HFFc6 (cell line): ENCODE measurements at regions not wholly inside any gene's neighbourhood (a gene's known extent, or its start where the extent isn't known, plus 50 kb on each side); places are given as distances from the start of the nearest gene placed in this dataset.

ENCODE experiments used
- DNase-seq: peaks from one replicate; pipeline ENCODE4 v3.0.0-alpha.2; 2018
- H3K27ac Mint-ChIP-seq: 2 replicates; pipeline ENCODE4 v1.8.0; 2020; ENCODE audit warnings: mild to moderate bottlenecking, mixed read lengths
- H3K27me3 Mint-ChIP-seq: 2 replicates; pipeline ENCODE4 v1.8.0; 2021; ENCODE audit warnings: mild to moderate bottlenecking, moderate library complexity, mixed read lengths; ENCODE audit not compliant: insufficient read depth
- H3K36me3 Mint-ChIP-seq: 2 replicates; pipeline ENCODE4 v1.8.0; 2021; ENCODE audit warnings: low read depth, mixed read lengths
- H3K4me1 Mint-ChIP-seq: 2 replicates; pipeline ENCODE4 v1.8.0; 2020; ENCODE audit warnings: low read depth, mixed read lengths
- H3K4me3 Mint-ChIP-seq: 2 replicates; pipeline ENCODE4 v1.8.0; 2020; ENCODE audit warnings: mild to moderate bottlenecking, moderate library complexity, mixed read lengths
- H3K9me3 Mint-ChIP-seq: 2 replicates; pipeline ENCODE4 v1.8.0; 2020; ENCODE audit warnings: mild to moderate bottlenecking, mixed read lengths
- TF ChIP-seq, protein P1 (sequence below): fragments of 200-600 bp; sonication (generic); IDR thresholded peaks from 2 replicates; pipeline ENCODE4 v1.5.0; 2021; ENCODE audit warnings: antibody characterized with exemption, mild to moderate bottlenecking

DNA sequence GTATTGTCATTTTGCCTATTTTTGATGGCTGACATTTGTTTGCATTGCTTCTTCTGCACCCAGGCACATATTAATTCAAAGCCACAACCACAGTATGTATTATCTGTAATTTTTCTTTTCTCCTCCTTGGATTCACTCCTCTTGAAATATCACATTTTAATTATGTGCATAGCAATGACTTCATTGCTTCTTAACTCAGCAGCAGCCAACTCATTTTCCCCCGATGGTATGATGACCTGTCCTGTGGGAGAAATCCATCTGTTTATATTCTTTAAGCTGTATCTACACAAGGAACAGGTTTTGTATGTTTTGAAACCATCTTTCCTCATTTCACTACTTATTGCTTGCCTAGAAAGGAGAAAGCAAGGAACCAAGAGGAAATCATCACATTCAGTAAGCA is 588.8 kb downstream of the INHBA start:
- Mint-ChIP-seq H3K36me3 (no peaks in the 10 kb centered on the region), H3K4me3 (no peak overlapping the region), H3K27ac (no peak overlapping the region), H3K9me3 (no peaks in the 10 kb centered on the region), H3K27me3 (no peaks in the 10 kb centered on the region), H3K4me1 (peaks cover 29% of the 10 kb centered on the region)
- DNase-seq = no peak
- TF ChIP-seq, protein P1, sequence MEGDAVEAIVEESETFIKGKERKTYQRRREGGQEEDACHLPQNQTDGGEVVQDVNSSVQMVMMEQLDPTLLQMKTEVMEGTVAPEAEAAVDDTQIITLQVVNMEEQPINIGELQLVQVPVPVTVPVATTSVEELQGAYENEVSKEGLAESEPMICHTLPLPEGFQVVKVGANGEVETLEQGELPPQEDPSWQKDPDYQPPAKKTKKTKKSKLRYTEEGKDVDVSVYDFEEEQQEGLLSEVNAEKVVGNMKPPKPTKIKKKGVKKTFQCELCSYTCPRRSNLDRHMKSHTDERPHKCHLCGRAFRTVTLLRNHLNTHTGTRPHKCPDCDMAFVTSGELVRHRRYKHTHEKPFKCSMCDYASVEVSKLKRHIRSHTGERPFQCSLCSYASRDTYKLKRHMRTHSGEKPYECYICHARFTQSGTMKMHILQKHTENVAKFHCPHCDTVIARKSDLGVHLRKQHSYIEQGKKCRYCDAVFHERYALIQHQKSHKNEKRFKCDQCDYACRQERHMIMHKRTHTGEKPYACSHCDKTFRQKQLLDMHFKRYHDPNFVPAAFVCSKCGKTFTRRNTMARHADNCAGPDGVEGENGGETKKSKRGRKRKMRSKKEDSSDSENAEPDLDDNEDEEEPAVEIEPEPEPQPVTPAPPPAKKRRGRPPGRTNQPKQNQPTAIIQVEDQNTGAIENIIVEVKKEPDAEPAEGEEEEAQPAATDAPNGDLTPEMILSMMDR = no peak

DNA sequence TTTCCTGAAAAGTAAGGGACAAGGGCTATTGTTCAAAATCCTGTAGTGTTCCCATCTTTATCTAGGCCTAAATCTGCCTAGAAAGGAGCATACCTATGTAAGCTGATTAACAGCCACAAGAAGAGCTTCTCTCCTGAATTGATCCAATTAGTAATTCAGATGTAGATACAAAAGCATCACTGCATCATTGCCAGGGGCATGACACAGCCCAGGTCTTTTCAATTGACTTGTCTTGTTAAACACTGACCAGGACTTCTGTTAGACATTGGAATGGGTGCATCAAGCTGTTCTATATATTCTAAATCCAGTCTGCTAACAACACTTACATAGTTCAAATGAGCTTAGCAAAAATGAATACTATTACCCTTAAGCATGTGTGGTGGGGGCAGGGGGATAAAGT is 589.2 kb downstream of the INHBA start:
- TF ChIP-seq, protein P1 = no peak
- Mint-ChIP-seq H3K9me3 (no peaks in the 10 kb centered on the region), H3K4me1 (peaks cover 30% of the 10 kb centered on the region), H3K4me3 (no peak overlapping the region), H3K27ac (no peak overlapping the region), H3K36me3 (no peaks in the 10 kb centered on the region), H3K27me3 (no peaks in the 10 kb centered on the region)
- DNase-seq = no peak

- no peaks in the 10 kb centered on the region for H3K9me3 Mint-ChIP-seq
- H3K4me3 Mint-ChIP-seq = no peak overlapping the region
- H3K36me3 Mint-ChIP-seq = no peaks in the 10 kb centered on the region
- no peak overlapping the region for H3K27ac Mint-ChIP-seq
- H3K27me3 Mint-ChIP-seq = no peaks in the 10 kb centered on the region
- no peak for DNase-seq
- TF ChIP-seq, protein P1 = no peak
- peaks cover 39% of the 10 kb centered on the region for H3K4me1 Mint-ChIP-seq
These were observed 592.7 kb downstream of the INHBA start for GRCh38 chr7:41110186-41110585.

DNA sequence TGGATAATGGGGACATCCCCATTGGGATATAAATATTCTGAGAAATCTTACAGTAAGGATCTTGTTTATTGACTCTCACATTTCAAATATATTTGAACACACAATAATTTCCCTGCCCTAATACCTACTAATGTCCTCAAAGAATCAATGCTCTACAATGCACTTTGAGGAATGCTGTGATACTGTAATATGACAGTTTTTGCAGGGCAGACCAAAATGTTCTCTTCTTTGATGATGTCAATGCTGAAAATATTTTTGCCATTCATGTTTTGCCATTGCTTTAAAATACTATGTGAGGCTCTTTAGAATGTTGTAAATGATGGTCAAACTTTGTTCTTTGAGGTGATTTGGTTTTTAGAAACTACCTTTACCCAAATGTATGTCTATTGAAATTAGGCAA is 594.1 kb downstream of the INHBA start:
- Mint-ChIP-seq H3K4me3 (no peak overlapping the region), H3K9me3 (no peaks in the 10 kb centered on the region), H3K27ac (no peak overlapping the region), H3K4me1 (peaks cover 45% of the 10 kb centered on the region), H3K27me3 (no peaks in the 10 kb centered on the region), H3K36me3 (no peaks in the 10 kb centered on the region)
- DNase-seq = no peak
- TF ChIP-seq, protein P1 = no peak

- peaks cover 53% of the 10 kb centered on the region for H3K4me1 Mint-ChIP-seq
- peak overlapping the region; percentile 58 for H3K27ac Mint-ChIP-seq
- peak; percentile 6 for DNase-seq
- H3K36me3 Mint-ChIP-seq = no peaks in the 10 kb centered on the region
- H3K9me3 Mint-ChIP-seq = no peaks in the 10 kb centered on the region
- no peaks in the 10 kb centered on the region for H3K27me3 Mint-ChIP-seq
- H3K4me3 Mint-ChIP-seq = peak overlapping the region; percentile 59
- TF ChIP-seq, protein P1 = no peak
These were observed 594.9 kb downstream of the INHBA start for GRCh38 chr7:41107938-41108448.
